K562 (cell line): ENCODE measurements at regions not wholly inside any gene's neighbourhood (a gene's known extent, or its start where the extent isn't known, plus 50 kb on each side); places are given as distances from the start of the nearest gene placed in this dataset.

Experiments used
- ATAC-seq: fragments of 200-7000 bp; cut with Tn5 transposase; 3 replicates; pipeline ENCODE4 v1.9.1; 2020; ENCODE audit warnings: moderate library complexity
- BruUV-seq: library from RNA; stranded (reverse); fragments of 400-500 nt; replicated peaks from 2 replicates; lab custom pipeline; 2021; lab: Mats Ljungman, UMichigan
- CTCF ChIA-PET: fragments of 300-600 bp; formaldehyde crosslinking; extraction: SDS; loops from one replicate; lab custom pipeline; 2021; ENCODE audit warnings: low intra/inter-chr PET ratio; lab: Yijun Ruan, JAX
- POLR2A ChIA-PET: fragments of 300-600, 350-650 bp; sonication (Branson Sonifier 250); formaldehyde crosslinking; extraction: SDS; loops from one replicate; lab custom pipeline; 2021; ENCODE audit warnings: antibody characterized with exemption, inconsistent platforms; lab: Yijun Ruan, JAX
- DNase-seq, 4 experiments: peaks; one replicate each; pipeline versions ENCODE4 v3.0.0 to v3.0.0-alpha.2; 2011 to 2018; ENCODE audit warnings: low spot score in 3 of 4, mixed read lengths in 3 of 4; ENCODE audit errors: extremely low read depth in 1 of 4
- FAIRE-seq: peaks from 2 replicates; lab custom pipeline; 2011; peaks lifted over from hg19 to GRCh38; lab: Jason Lieb, UNC
- H2AFZ ChIP-seq: 2 replicates; pipeline ENCODE4 v1.6.0; 2011; ENCODE audit warnings: low read depth, low read length, control low read depth, inconsistent platforms
- H3K27ac ChIP-seq: fragments of 200-600 bp; 3 replicates; pipeline ENCODE4 v1.8.0; 2011; ENCODE audit warnings: low read depth, mild to moderate bottlenecking, control low read depth, inconsistent platforms, low read length, moderate library complexity, mixed read lengths; ENCODE audit errors: extremely low read depth
- H3K27me3 ChIP-seq, 2 experiments: fragments of 300-600 bp in 1 of 2; 2 replicates in 1 of 2; 3 replicates in 1 of 2; pipeline versions ENCODE4 v1.6.0 to v1.8.0; 2011; ENCODE audit warnings: inconsistent platforms in 2 of 2, low read length in 2 of 2, mild to moderate bottlenecking in 1 of 2, mixed read lengths in 1 of 2, moderate library complexity in 1 of 2; ENCODE audit not compliant: control insufficient read depth in 2 of 2, insufficient read depth in 2 of 2
- H3K36me3 ChIP-seq: fragments of 300-600 bp; 3 replicates; pipeline ENCODE4 v1.8.0; 2011; ENCODE audit warnings: mild to moderate bottlenecking, low read length, inconsistent platforms; ENCODE audit not compliant: control insufficient read depth, insufficient read depth
- H3K4me1 ChIP-seq, 2 experiments: fragments of 200-600 bp in 1 of 2; replicated peaks in 1 of 2; 2 replicates in 1 of 2; 3 replicates in 1 of 2; pipeline versions ENCODE4 v1.5.1 to v1.8.0; 2011; ENCODE audit warnings: inconsistent platforms in 2 of 2, low read length in 2 of 2, mild to moderate bottlenecking in 1 of 2, mixed read lengths in 1 of 2, moderate library complexity in 1 of 2; ENCODE audit not compliant: control insufficient read depth in 2 of 2, insufficient read depth in 2 of 2
- H3K4me2 ChIP-seq: 2 replicates; pipeline ENCODE4 v1.6.1; 2011; ENCODE audit warnings: low read length, control low read depth, inconsistent platforms, mixed read lengths; ENCODE audit not compliant: insufficient read depth
- H3K4me3 ChIP-seq: fragments of 200-600 bp; sonication (generic), shearing (Covaris generic); 2 replicates; pipeline ENCODE4 v1.5.1; 2016; ENCODE audit warnings: control low read depth, inconsistent platforms
- H3K79me2 ChIP-seq: fragments of 200-600 bp; 3 replicates; pipeline ENCODE4 v1.8.0; 2011; ENCODE audit warnings: low read length, inconsistent platforms; ENCODE audit not compliant: control insufficient read depth, insufficient read depth
- H3K9ac ChIP-seq, 2 experiments: 2 replicates each; pipeline versions ENCODE4 v1.6.0 to v1.6.1; 2011; ENCODE audit warnings: low read depth in 2 of 2, low read length in 2 of 2, control low read depth in 1 of 2, inconsistent platforms in 1 of 2, mild to moderate bottlenecking in 1 of 2, mixed read lengths in 1 of 2; ENCODE audit not compliant: insufficient read depth in 1 of 2
- H3K9me1 ChIP-seq: one replicate; pipeline ENCODE4 v1.6.0; 2011; ENCODE audit warnings: inconsistent platforms, mild to moderate bottlenecking, low read length, moderate library complexity; ENCODE audit not compliant: control insufficient read depth, insufficient read depth
- H3K9me3 ChIP-seq: replicated peaks from 2 replicates; pipeline ENCODE4 v1.5.1; 2011; ENCODE audit warnings: low read depth, low read length, inconsistent platforms; ENCODE audit not compliant: control insufficient read depth, insufficient read depth
- H4K20me1 ChIP-seq: replicated peaks from 2 replicates; pipeline ENCODE4 v1.6.1; 2011; ENCODE audit warnings: low read length, inconsistent platforms, mixed read lengths; ENCODE audit not compliant: control insufficient read depth, insufficient read depth
- EHMT2 ChIP-seq: fragments of 450-650 bp; IDR thresholded peaks from 2 replicates; pipeline ENCODE4 v1.6.1; 2018; ENCODE audit warnings: antibody characterized with exemption
- HLTF ChIP-seq: fragments of 450-650 bp; IDR thresholded peaks from 2 replicates; pipeline ENCODE4 v1.6.1; 2016
- MAFK ChIP-seq: IDR thresholded peaks from 2 replicates; pipeline ENCODE4 v1.6.1; 2011; ENCODE audit warnings: low read length, improper control_type of control experiment
- POLR2B ChIP-seq: fragments of 450-650 bp; IDR thresholded peaks from 2 replicates; pipeline ENCODE4 v1.6.1; 2018; ENCODE audit warnings: low read depth; ENCODE audit not compliant: partially characterized antibody
- SOX6 ChIP-seq: fragments of 450-650 bp; IDR thresholded peaks from 2 replicates; pipeline ENCODE4 v1.6.1; 2014; ENCODE audit warnings: mild to moderate bottlenecking
- SRSF1 ChIP-seq: fragments of 200-400 bp; formaldehyde crosslinking; IDR thresholded peaks from 2 replicates; pipeline ENCODE4 v1.6.1; 2017; ENCODE audit warnings: mild to moderate bottlenecking, low read depth, low read length, moderate library complexity
- TAF9B ChIP-seq: fragments of 450-650 bp; IDR thresholded peaks from 2 replicates; pipeline ENCODE4 v1.6.1; 2018; ENCODE audit warnings: mild to moderate bottlenecking; ENCODE audit not compliant: partially characterized antibody
- ZFP30 ChIP-seq: fragments of 250-450 bp; sonication (Bioruptor Pico); IDR thresholded peaks from 2 replicates; pipeline ENCODE4 v1.8.0; 2022; ENCODE audit warnings: moderate library complexity, mild to moderate bottlenecking, inconsistent platforms, borderline replicate concordance
- ZNF165 ChIP-seq: fragments of 250-450 bp; sonication (Bioruptor Pico); IDR thresholded peaks from 2 replicates; pipeline ENCODE4 v1.4.0; 2020; ENCODE audit warnings: borderline replicate concordance
- ZNF263 ChIP-seq: sonication (generic); formaldehyde crosslinking; IDR thresholded peaks from 2 replicates; pipeline ENCODE4 v1.8.0; 2022; ENCODE audit warnings: mild to moderate bottlenecking, missing genetic modification reagents, borderline replicate concordance
- ZNF717 ChIP-seq: fragments of 250-450 bp; sonication (Bioruptor Pico); IDR thresholded peaks from 2 replicates; pipeline ENCODE4 v1.5.0; 2021
- WGBS: fragments of 100-300 bp; shearing (Covaris generic); methylation state at CpG from one replicate; pipeline ENCODE4 v1.1.6; 2016; ENCODE audit warnings: low coverage, mixed read lengths; ENCODE audit not compliant: insufficient coverage; ENCODE audit errors: missing lambda C conversion rate; 5-methylcytosine and 5-hydroxymethylcytosine counted together
- in situ Hi-C: fragments of 300-500 bp; cut with MboI; formaldehyde crosslinking; loops from 4 replicates; pipeline ENCODE4 v1.15.0; 2018; ENCODE audit warnings: inconsistent platforms, mixed read lengths
- intact Hi-C: fragments of 100-400 bp; cut with micrococcal nuclease; formaldehyde crosslinking; loops from 2 replicates; pipeline ENCODE4 v1.14.2; 2022
- TF ChIP-seq, protein P1 (sequence below): fragments of 250-450 bp; sonication (Bioruptor Pico); IDR thresholded peaks from 2 replicates; pipeline ENCODE4 v1.4.0; 2020; ENCODE audit warnings: mild to moderate bottlenecking
- TF ChIP-seq, protein P2 (sequence below): fragments of 450-650 bp; formaldehyde crosslinking; conservative IDR thresholded peaks from 2 replicates; pipeline ENCODE4 v1.4.0; 2022; ENCODE audit warnings: mild to moderate bottlenecking, missing genetic modification characterization

DNA sequence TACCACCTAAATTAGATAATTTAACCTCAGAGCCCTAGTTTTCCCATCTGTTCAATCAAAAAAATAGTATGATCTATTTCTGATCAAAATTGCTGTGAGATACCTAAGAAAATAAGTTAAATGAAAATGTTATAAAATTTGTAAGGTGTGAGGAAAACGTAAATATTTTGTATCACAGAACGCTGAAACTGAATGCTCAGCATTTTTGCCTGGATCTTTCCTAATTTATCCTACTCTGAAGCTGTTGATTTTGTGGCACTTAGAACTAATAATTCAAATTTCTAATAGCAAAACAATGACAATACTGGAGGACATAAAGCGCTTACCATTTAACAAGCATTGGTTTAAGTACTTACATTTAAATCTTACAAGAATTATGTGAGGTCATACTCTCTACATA is 674.2 kb downstream of the FAM181B start:
- ChIA-PET CTCF (no interaction called here), POLR2A (no interaction called here)
- 4% methylated on average over 3 of the region's 3 CpGs for WGBS

More for the DNA sequence above, 674.2 kb downstream of the FAM181B start:
- Histone ChIP-seq H2AFZ (no peak overlapping the region), H3K9me1 (no peaks in the 10 kb centered on the region), H3K4me1 (no peaks in the 10 kb centered on the region), H3K4me2 (no peak overlapping the region), H3K27ac (no peak overlapping the region), H4K20me1 (no peaks in the 10 kb centered on the region), H3K27me3 (no peaks in the 10 kb centered on the region)
- in situ Hi-C loops (no loop called here), intact Hi-C loops (no loop called here)
- TF ChIP-seq, protein P1, sequence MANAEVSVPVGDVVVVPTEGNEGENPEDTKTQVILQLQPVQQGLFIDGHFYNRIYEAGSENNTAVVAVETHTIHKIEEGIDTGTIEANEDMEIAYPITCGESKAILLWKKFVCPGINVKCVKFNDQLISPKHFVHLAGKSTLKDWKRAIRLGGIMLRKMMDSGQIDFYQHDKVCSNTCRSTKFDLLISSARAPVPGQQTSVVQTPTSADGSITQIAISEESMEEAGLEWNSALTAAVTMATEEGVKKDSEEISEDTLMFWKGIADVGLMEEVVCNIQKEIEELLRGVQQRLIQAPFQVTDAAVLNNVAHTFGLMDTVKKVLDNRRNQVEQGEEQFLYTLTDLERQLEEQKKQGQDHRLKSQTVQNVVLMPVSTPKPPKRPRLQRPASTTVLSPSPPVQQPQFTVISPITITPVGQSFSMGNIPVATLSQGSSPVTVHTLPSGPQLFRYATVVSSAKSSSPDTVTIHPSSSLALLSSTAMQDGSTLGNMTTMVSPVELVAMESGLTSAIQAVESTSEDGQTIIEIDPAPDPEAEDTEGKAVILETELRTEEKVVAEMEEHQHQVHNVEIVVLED (CRISPR knock-in tag) = no peak
- TF ChIP-seq ZNF165 (CRISPR knock-in tag) = no peak
- no peak for TF ChIP-seq SRSF1
- TF ChIP-seq SOX6 = no peak
- TF ChIP-seq, protein P2, sequence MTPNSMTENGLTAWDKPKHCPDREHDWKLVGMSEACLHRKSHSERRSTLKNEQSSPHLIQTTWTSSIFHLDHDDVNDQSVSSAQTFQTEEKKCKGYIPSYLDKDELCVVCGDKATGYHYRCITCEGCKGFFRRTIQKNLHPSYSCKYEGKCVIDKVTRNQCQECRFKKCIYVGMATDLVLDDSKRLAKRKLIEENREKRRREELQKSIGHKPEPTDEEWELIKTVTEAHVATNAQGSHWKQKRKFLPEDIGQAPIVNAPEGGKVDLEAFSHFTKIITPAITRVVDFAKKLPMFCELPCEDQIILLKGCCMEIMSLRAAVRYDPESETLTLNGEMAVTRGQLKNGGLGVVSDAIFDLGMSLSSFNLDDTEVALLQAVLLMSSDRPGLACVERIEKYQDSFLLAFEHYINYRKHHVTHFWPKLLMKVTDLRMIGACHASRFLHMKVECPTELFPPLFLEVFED (CRISPR knock-in tag) = no peak
- TF ChIP-seq HLTF = no peak
- TF ChIP-seq ZNF717 = no peak
- TF ChIP-seq POLR2B = no peak
- TF ChIP-seq ZNF263 = no peak
- no peak for TF ChIP-seq MAFK
- TF ChIP-seq ZFP30 (CRISPR knock-in tag) = no peak
- no peak for TF ChIP-seq TAF9B
- TF ChIP-seq EHMT2 = no peak
- TF ChIP-seq, all 486 proteins: peak for 0
- Histone ChIP-seq H3K79me2 (no peaks in the 10 kb centered on the region), H3K9me3 (no peaks in the 10 kb centered on the region; the same call in 1 of the 2 replicates), H3K36me3 (no peaks in the 10 kb centered on the region), H3K9ac (no peak overlapping the region), H3K4me3 (no peak overlapping the region)
- BruUV-seq = no TSS peak
- FAIRE-seq (no peak), ATAC-seq (no peak), DNase-seq (no peak)
